A673 (cell line): ENCODE measurements at regions not wholly inside any gene's neighbourhood (a gene's known extent, or its start where the extent isn't known, plus 50 kb on each side); places are given as distances from the start of the nearest gene placed in this dataset.
"Not testable (repeated sequence)": the region's sequence is repeated elsewhere in the genome, so short reads cannot be mapped to it uniquely, and the experiment has no call there.

ENCODE experiments used
- BruUV-seq: library from RNA; stranded (reverse); fragments of 400-500 nt; replicated peaks from 2 replicates; lab custom pipeline; 2021; lab: Mats Ljungman, UMichigan
- CTCF ChIA-PET: fragments of 300-600 bp; sonication (Branson Sonifier 250); formaldehyde crosslinking; loops from one replicate; lab custom pipeline; 2022; ENCODE audit warnings: antibody characterized with exemption; lab: Charles Lee
- POLR2A ChIA-PET: fragments of 300-600 bp; sonication (Branson Sonifier 250); formaldehyde crosslinking; loops from one replicate; lab custom pipeline; 2022; ENCODE audit warnings: antibody characterized with exemption; ENCODE audit not compliant: low non-redundant PET; lab: Charles Lee
- DNase-seq: peaks from one replicate; pipeline ENCODE4 v3.0.0-alpha.2; 2015; ENCODE audit warnings: low spot score
- H3K27ac ChIP-seq: fragments of 200-600 bp; sonication (generic); 2 replicates; pipeline ENCODE4 v1.5.1; 2016; ENCODE audit warnings: mixed run types, low read depth, mild to moderate bottlenecking, mixed read lengths, antibody characterized with exemption, low read length; ENCODE audit not compliant: poor library complexity, severe bottlenecking
- H3K27me3 ChIP-seq: fragments of 200-600 bp; sonication (generic); replicated peaks from 2 replicates; pipeline ENCODE4 v1.6.1; 2017; ENCODE audit warnings: mixed run types, low read depth, mild to moderate bottlenecking, mixed read lengths, antibody characterized with exemption, low read length; ENCODE audit not compliant: insufficient read depth, poor library complexity
- H3K36me3 ChIP-seq: fragments of 200-600 bp; sonication (generic); 2 replicates; pipeline ENCODE4 v1.6.1; 2016; ENCODE audit warnings: mixed run types, mild to moderate bottlenecking, mixed read lengths, antibody characterized with exemption, low read length; ENCODE audit not compliant: insufficient read depth, poor library complexity, severe bottlenecking
- H3K4me1 ChIP-seq: fragments of 200-600 bp; sonication (generic); 2 replicates; pipeline ENCODE4 v1.6.1; 2017; ENCODE audit warnings: mixed run types, mild to moderate bottlenecking, mixed read lengths, antibody characterized with exemption, low read length; ENCODE audit not compliant: insufficient read depth, poor library complexity, severe bottlenecking
- H3K4me3 ChIP-seq: fragments of 200-600 bp; sonication (generic); 2 replicates; pipeline ENCODE4 v1.5.1; 2016; ENCODE audit warnings: low read depth, mixed run types, mild to moderate bottlenecking, mixed read lengths, low read length; ENCODE audit not compliant: poor library complexity, severe bottlenecking
- H3K9me3 ChIP-seq: fragments of 200-600 bp; sonication (generic); 2 replicates; pipeline ENCODE4 v1.6.1; 2016; ENCODE audit warnings: mixed run types, low read depth, mild to moderate bottlenecking, mixed read lengths, antibody characterized with exemption, low read length; ENCODE audit not compliant: poor library complexity, severe bottlenecking
- CTCF ChIP-seq: fragments of 300-800, 200-600 bp; sonication (generic); conservative IDR thresholded peaks from 2 replicates; pipeline ENCODE4 v1.5.1; 2017; ENCODE audit warnings: low read depth, mild to moderate bottlenecking, antibody characterized with exemption, low read length, moderate library complexity, mixed read lengths
- EZH2 ChIP-seq: fragments of 200-600 bp; sonication (generic); IDR thresholded peaks from 2 replicates; pipeline ENCODE4 v1.6.1; 2017; ENCODE audit warnings: borderline replicate concordance, low read depth, mild to moderate bottlenecking, mixed read lengths, antibody characterized with exemption, low read length; ENCODE audit not compliant: poor library complexity, severe bottlenecking
- intact Hi-C: fragments of 100-400 bp; cut with micrococcal nuclease; formaldehyde crosslinking; loops from one replicate; pipeline ENCODE4 v1.10.0; 2022; ENCODE audit not compliant: unreplicated experiment

GRCh38 chr3:185995352-185995751 lies 57.5 kb upstream of the TRA2B start:
- Histone ChIP-seq H3K4me1 (no peaks in the 10 kb centered on the region), H3K27ac (no peak overlapping the region), H3K9me3 (no peaks in the 10 kb centered on the region), H3K4me3 (no peak overlapping the region), H3K27me3 (no peaks in the 10 kb centered on the region), H3K36me3 (no peaks in the 10 kb centered on the region)
- no TSS peak for BruUV-seq
- TF ChIP-seq CTCF (no peak), EZH2 (no peak)
- intact Hi-C loops, result no loop called here
- no peak for DNase-seq
- CTCF ChIA-PET, result no interaction called here
- POLR2A ChIA-PET, result no interaction called here

GRCh38 chr3:185992831-185993374 lies 55.1 kb upstream of the TRA2B start:
- Histone ChIP-seq H3K9me3 (no peaks in the 10 kb centered on the region), H3K4me3 (no peak overlapping the region), H3K27ac (no peak overlapping the region), H3K4me1 (peaks cover 9% of the 10 kb centered on the region), H3K27me3 (no peaks in the 10 kb centered on the region), H3K36me3 (no peaks in the 10 kb centered on the region)
- ChIA-PET CTCF (no interaction called here), POLR2A (no interaction called here)
- DNase-seq, result no peak
- TF ChIP-seq CTCF (no peak), EZH2 (no peak)
- no TSS peak for BruUV-seq
- intact Hi-C loops, result no loop called here

- H3K36me3 ChIP-seq, H3K4me3 ChIP-seq, H3K9me3 ChIP-seq, H3K27me3 ChIP-seq, intact Hi-C loops, POLR2A ChIA-PET, H3K27ac ChIP-seq, BruUV-seq, DNase-seq, H3K4me1 ChIP-seq, CTCF ChIA-PET: not testable (repeated sequence)
These were observed 53.2 kb upstream of the TRA2B start for GRCh38 chr3:185990995-185991394.

GRCh38 chr3:185989511-185989910 lies 51.7 kb upstream of the TRA2B start:
- POLR2A ChIA-PET, result interaction anchor here (0.8 kb wide), 1 partner anchor 13 kb away, joined by 3 read pairs; no protein-coding TSS in a partner anchor
- intact Hi-C loops, result no loop called here
- no peak overlapping the region for H3K27ac ChIP-seq

More at GRCh38 chr3:185989511-185989910, 51.7 kb upstream of the TRA2B start:
- TF ChIP-seq CTCF (no peak), EZH2 (no peak)
- CTCF ChIA-PET, result interaction anchor here (1.0 kb wide), 1 partner anchor 46 kb away, joined by 3 read pairs; no protein-coding TSS in a partner anchor
- no peaks in the 10 kb centered on the region for H3K36me3 ChIP-seq
- H3K9me3 ChIP-seq, result no peaks in the 10 kb centered on the region
- no TSS peak for BruUV-seq
- no peak for DNase-seq
- peaks cover 16% of the 10 kb centered on the region for H3K4me1 ChIP-seq
- no peak overlapping the region for H3K4me3 ChIP-seq
- H3K27me3 ChIP-seq, result no peaks in the 10 kb centered on the region
